Peyer's patch (tissue), 4 donors: ENCODE measurements at regions not wholly inside any gene's neighbourhood (a gene's known extent, or its start where the extent isn't known, plus 50 kb on each side); places are given as distances from the start of the nearest gene placed in this dataset.
"Not testable (repeated sequence)": the region's sequence is repeated elsewhere in the genome, so short reads cannot be mapped to it uniquely, and the experiment has no call there.

ENCODE experiments used
- DNase-seq, 3 donors: peaks; one replicate each; pipeline ENCODE4 v3.0.0-alpha.2; 2017 to 2019
- H3K27ac ChIP-seq, 4 donors: fragments of 200-600 bp; sonication (generic); one replicate each; pipeline ENCODE4 v1.5.1; 2016 to 2019
- H3K27me3 ChIP-seq, 2 donors: fragments of 200-600 bp; sonication (generic); one replicate each; pipeline ENCODE4 v1.5.1; 2019
- H3K36me3 ChIP-seq, 3 donors: fragments of 200-600 bp; sonication (generic); one replicate each; pipeline ENCODE4 v1.5.1; 2016 to 2019
- H3K4me1 ChIP-seq, 4 donors: fragments of 200-600 bp; sonication (generic); one replicate each; pipeline ENCODE4 v1.5.1; 2016 to 2019
- H3K4me3 ChIP-seq, 4 donors: fragments of 200-600 bp; sonication (generic); 1 replicate in 3 of 4; 2 replicates in 1 of 4; pipeline ENCODE4 v1.5.1; 2016 to 2019; ENCODE audit warnings: mild to moderate bottlenecking in 1 of 4
- H3K9me3 ChIP-seq, 4 donors: fragments of 200-600 bp; sonication (generic); one replicate each; pipeline ENCODE4 v1.5.1; 2016 to 2019; ENCODE audit warnings: mild to moderate bottlenecking in 1 of 4
- CTCF ChIP-seq, 6 experiments: fragments of 450-650 bp in 4 of 6; fragments of 200-600 bp in 2 of 6; sonication (generic) in 1 of 6; IDR thresholded peaks; one replicate each; pipeline ENCODE4 v1.5.1; 2017 to 2019; ENCODE audit warnings: antibody characterized with exemption in 6 of 6, mild to moderate bottlenecking in 3 of 6, moderate library complexity in 1 of 6
- POLR2A ChIP-seq, 2 donors: fragments of 450-650 bp; IDR thresholded peaks; one replicate each; pipeline ENCODE4 v1.5.1; 2017; ENCODE audit warnings: antibody characterized with exemption in 2 of 2, mild to moderate bottlenecking in 2 of 2, moderate library complexity in 2 of 2

- no peaks in the 10 kb centered on the region for H3K4me1 ChIP-seq
- no peak overlapping the region for H3K27ac ChIP-seq
- no peak for DNase-seq
- no peaks in the 10 kb centered on the region for H3K9me3 ChIP-seq
- TF ChIP-seq CTCF (IDR thresholded peaks at IDR 0.05), result no peak
- no peak for TF ChIP-seq POLR2A (IDR thresholded peaks at IDR 0.05)
- H3K36me3 ChIP-seq, result no peaks in the 10 kb centered on the region
- no peak overlapping the region for H3K4me3 ChIP-seq
- no peaks in the 10 kb centered on the region for H3K27me3 ChIP-seq
Observed at GRCh38 chr13:82963226-82964099, 918.8 kb downstream of the SLITRK1 start.

- H3K27ac ChIP-seq, result no peak overlapping the region
- no peaks in the 10 kb centered on the region for H3K9me3 ChIP-seq
- H3K36me3 ChIP-seq, result no peaks in the 10 kb centered on the region
- H3K4me1 ChIP-seq, result no peaks in the 10 kb centered on the region
- no peak for DNase-seq
- no peak for TF ChIP-seq POLR2A (IDR thresholded peaks at IDR 0.05)
- TF ChIP-seq CTCF (IDR thresholded peaks at IDR 0.05), result no peak
- H3K27me3 ChIP-seq, result no peaks in the 10 kb centered on the region
- no peak overlapping the region for H3K4me3 ChIP-seq
Observed at GRCh38 chr13:82962397-82962796, 919.9 kb downstream of the SLITRK1 start.

GRCh38 chr13:82961757-82962156 lies 920.5 kb downstream of the SLITRK1 start:
- Histone ChIP-seq H3K27ac (no peak overlapping the region), H3K9me3 (no peaks in the 10 kb centered on the region), H3K27me3 (no peaks in the 10 kb centered on the region), H3K36me3 (no peaks in the 10 kb centered on the region), H3K4me1 (no peaks in the 10 kb centered on the region), H3K4me3 (no peak overlapping the region)
- DNase-seq, result no peak
- no peak for TF ChIP-seq POLR2A (IDR thresholded peaks at IDR 0.05)
- no peak for TF ChIP-seq CTCF (IDR thresholded peaks at IDR 0.05)

- H3K9me3 ChIP-seq, H3K36me3 ChIP-seq, H3K4me1 ChIP-seq, H3K27me3 ChIP-seq, H3K27ac ChIP-seq, DNase-seq, H3K4me3 ChIP-seq: not testable (repeated sequence)
Observed at GRCh38 chr13:82952336-82952735, 929.9 kb downstream of the SLITRK1 start.

GRCh38 chr13:82947683-82948082 lies 934.6 kb downstream of the SLITRK1 start:
- H3K4me1 ChIP-seq, result no peaks in the 10 kb centered on the region
- H3K36me3 ChIP-seq, result no peaks in the 10 kb centered on the region
- no peak overlapping the region for H3K4me3 ChIP-seq
- peaks cover 0 to 3% (median 0%) of the 10 kb centered on the region in 4 donors for H3K9me3 ChIP-seq
- no peak for TF ChIP-seq POLR2A (IDR thresholded peaks at IDR 0.05)
- TF ChIP-seq CTCF (IDR thresholded peaks at IDR 0.05), result no peak
- H3K27me3 ChIP-seq, result no peaks in the 10 kb centered on the region
- no peak for DNase-seq
- no peak overlapping the region for H3K27ac ChIP-seq

- no peak overlapping the region for H3K27ac ChIP-seq
- DNase-seq, result no peak
- TF ChIP-seq POLR2A (IDR thresholded peaks at IDR 0.05) (no peak), CTCF (IDR thresholded peaks at IDR 0.05) (no peak)
- H3K27me3 ChIP-seq, result no peaks in the 10 kb centered on the region
- H3K4me1 ChIP-seq, result no peaks in the 10 kb centered on the region
- H3K4me3 ChIP-seq, result no peak overlapping the region
- no peaks in the 10 kb centered on the region for H3K36me3 ChIP-seq
- H3K9me3 ChIP-seq, result peaks cover 0 to 3% (median 0%) of the 10 kb centered on the region in 4 donors
Observed at GRCh38 chr13:82947191-82947621, 935.1 kb downstream of the SLITRK1 start.
